Nephron progenitor cell (in vitro differentiated cells): ENCODE measurements at regions not wholly inside any gene's neighbourhood (a gene's known extent, or its start where the extent isn't known, plus 50 kb on each side); places are given as distances from the start of the nearest gene placed in this dataset.

Experiments
- DNase-seq: peaks from one replicate; pipeline ENCODE4 v3.0.0; 2021
- H3K27ac Mint-ChIP-seq: 2 replicates; pipeline ENCODE4 v1.8.0; 2021; ENCODE audit warnings: mild to moderate bottlenecking, moderate library complexity, mixed read lengths
- H3K27me3 Mint-ChIP-seq: 2 replicates; pipeline ENCODE4 v1.8.0; 2021; ENCODE audit warnings: mild to moderate bottlenecking, low read depth, mixed read lengths; ENCODE audit not compliant: poor library complexity
- H3K36me3 Mint-ChIP-seq: 2 replicates; pipeline ENCODE4 v1.8.0; 2021; ENCODE audit warnings: low read depth, mixed read lengths
- H3K4me1 Mint-ChIP-seq: 2 replicates; pipeline ENCODE4 v1.8.0; 2021; ENCODE audit warnings: mixed read lengths
- H3K4me3 Mint-ChIP-seq: 2 replicates; pipeline ENCODE4 v1.8.0; 2021; ENCODE audit warnings: mild to moderate bottlenecking, moderate library complexity, mixed read lengths
- H3K9me3 Mint-ChIP-seq: 2 replicates; pipeline ENCODE4 v1.8.0; 2021; ENCODE audit warnings: mild to moderate bottlenecking, moderate library complexity, mixed read lengths
- CTCF ChIP-seq: fragments of 200-600 bp; sonication (generic); IDR thresholded peaks from 2 replicates; pipeline ENCODE4 v1.5.0; 2021; ENCODE audit warnings: antibody characterized with exemption

DNA sequence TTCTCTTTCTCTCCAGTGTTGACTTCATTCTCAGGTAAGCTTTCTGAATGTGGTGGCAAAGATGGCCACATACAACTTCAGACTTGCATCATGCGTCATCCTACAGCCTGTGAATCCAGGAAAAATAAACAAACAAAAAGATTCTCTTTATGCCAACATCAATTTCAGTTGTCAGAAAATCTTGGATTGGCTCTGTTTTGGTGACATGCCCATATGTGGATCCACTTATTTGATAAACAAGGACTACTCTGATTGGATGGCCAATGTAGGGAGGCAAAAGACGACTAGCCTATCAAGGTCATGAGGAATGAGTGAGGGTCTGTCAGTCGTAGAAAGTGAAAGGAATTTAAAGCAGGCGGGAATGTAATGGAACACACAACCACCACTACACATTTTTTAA lies 866.6 kb downstream of the USP25 start:
- H3K4me1 Mint-ChIP-seq: peaks cover 10% of the 10 kb centered on the region
- H3K27ac Mint-ChIP-seq: no peak overlapping the region

DNA sequence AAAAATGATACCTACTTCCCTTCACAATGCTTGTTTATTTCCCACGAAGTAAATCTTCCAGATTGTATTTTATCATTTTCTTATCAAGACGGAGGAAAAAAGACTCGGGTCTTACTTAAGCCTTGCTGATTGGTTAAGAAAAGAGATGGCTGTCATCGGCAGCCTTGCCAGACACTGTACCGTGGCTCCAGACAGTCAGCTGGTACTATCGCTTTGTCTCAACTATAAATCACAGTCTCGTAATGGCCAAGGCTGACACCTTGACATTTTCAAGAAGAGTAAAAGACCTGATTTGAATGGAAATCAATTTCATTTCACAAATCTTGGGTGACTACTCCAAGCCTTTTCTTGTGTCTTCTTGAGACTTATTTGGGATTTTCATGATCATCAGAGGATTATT lies 868.0 kb downstream of the USP25 start:
- H3K36me3 Mint-ChIP-seq: peaks cover 6% of the 10 kb centered on the region
- no peak for DNase-seq
- TF ChIP-seq CTCF: no peak
- no peak overlapping the region for H3K4me3 Mint-ChIP-seq
- peaks cover 10% of the 10 kb centered on the region for H3K4me1 Mint-ChIP-seq
- H3K9me3 Mint-ChIP-seq: peaks cover 3% of the 10 kb centered on the region
- no peaks in the 10 kb centered on the region for H3K27me3 Mint-ChIP-seq
- no peak overlapping the region for H3K27ac Mint-ChIP-seq

More for the DNA sequence above, 866.6 kb downstream of the USP25 start:
- no peak for DNase-seq
- H3K27me3 Mint-ChIP-seq: no peaks in the 10 kb centered on the region
- no peak for TF ChIP-seq CTCF
- H3K4me3 Mint-ChIP-seq: no peak overlapping the region
- H3K36me3 Mint-ChIP-seq: peaks cover 6% of the 10 kb centered on the region
- peaks cover 3% of the 10 kb centered on the region for H3K9me3 Mint-ChIP-seq

- no peak for DNase-seq
- TF ChIP-seq CTCF: no peak
- H3K4me3 Mint-ChIP-seq: no peak overlapping the region
Measured at GRCh38 chr21:16605597-16605996, 875.8 kb downstream of the USP25 start.

GRCh38 chr21:16606271-16606670 lies 876.5 kb downstream of the USP25 start:
- H3K36me3 Mint-ChIP-seq: no peaks in the 10 kb centered on the region
- no peak overlapping the region for H3K27ac Mint-ChIP-seq

More at GRCh38 chr21:16605597-16605996, 875.8 kb downstream of the USP25 start:
- Mint-ChIP-seq H3K27ac (no peak overlapping the region), H3K27me3 (no peaks in the 10 kb centered on the region), H3K4me1 (peaks cover 26% of the 10 kb centered on the region), H3K36me3 (no peaks in the 10 kb centered on the region), H3K9me3 (no peaks in the 10 kb centered on the region)

GRCh38 chr21:16608209-16608830 lies 878.5 kb downstream of the USP25 start:
- no peak overlapping the region for H3K4me3 Mint-ChIP-seq
- no peak for DNase-seq
- H3K27ac Mint-ChIP-seq: no peak overlapping the region
- TF ChIP-seq CTCF: no peak
- H3K27me3 Mint-ChIP-seq: no peaks in the 10 kb centered on the region
- no peaks in the 10 kb centered on the region for H3K9me3 Mint-ChIP-seq
- H3K36me3 Mint-ChIP-seq: no peaks in the 10 kb centered on the region
- H3K4me1 Mint-ChIP-seq: peaks cover 26% of the 10 kb centered on the region

More at GRCh38 chr21:16606271-16606670, 876.5 kb downstream of the USP25 start:
- Mint-ChIP-seq H3K4me3 (no peak overlapping the region), H3K9me3 (no peaks in the 10 kb centered on the region), H3K27me3 (no peaks in the 10 kb centered on the region), H3K4me1 (peaks cover 26% of the 10 kb centered on the region)
- no peak for TF ChIP-seq CTCF
- no peak for DNase-seq

- Mint-ChIP-seq H3K4me3 (no peak overlapping the region), H3K36me3 (peaks cover 14% of the 10 kb centered on the region), H3K4me1 (peaks cover 5% of the 10 kb centered on the region), H3K27me3 (no peaks in the 10 kb centered on the region), H3K27ac (no peak overlapping the region), H3K9me3 (peaks cover 11% of the 10 kb centered on the region)
- no peak for DNase-seq
- TF ChIP-seq CTCF: no peak
Measured at GRCh38 chr21:16619281-16619680, 889.5 kb downstream of the USP25 start.
